ENCODE measurements at regions not wholly inside any gene's neighbourhood (a gene's known extent, or its start where the extent isn't known, plus 50 kb on each side); places are given as distances from the start of the nearest gene placed in this dataset.

DNA sequence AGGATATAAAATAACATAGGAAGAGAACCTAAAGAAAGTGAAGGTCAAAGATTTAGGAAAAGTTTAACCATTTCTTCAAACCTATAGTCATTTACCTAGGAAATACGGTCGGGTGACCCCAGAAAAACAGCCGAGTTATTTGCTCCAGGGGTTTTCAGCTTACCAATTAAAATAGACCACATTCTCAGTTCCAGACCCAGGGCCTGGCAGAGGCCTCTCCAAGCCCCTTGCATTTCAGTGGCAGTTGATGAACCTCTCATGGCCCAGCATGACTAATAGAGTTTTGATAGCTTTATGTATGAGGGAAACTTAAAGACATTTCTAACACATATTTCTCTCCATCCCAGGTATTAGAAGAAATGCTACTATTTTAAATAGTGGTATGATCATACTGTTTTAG is 113.5 kb downstream of the OGFRL1 start:
- no peaks in the 10 kb centered on the region for H3K36me3 Mint-ChIP-seq (ENCODE audit: low read depth)
- no peak overlapping the region for H3K27ac Mint-ChIP-seq
- Histone ChIP-seq H3K27me3 (ENCODE audit: control insufficient read depth, insufficient read depth, low read length, poor library complexity, severe bottlenecking) (no peaks in the 10 kb centered on the region), H3K9me3 (ENCODE audit: control insufficient read depth, low read length) (no peaks in the 10 kb centered on the region), H3K4me3 (ENCODE audit: low read length) (no peak overlapping the region), H3K9ac (ENCODE audit: extremely low read depth, low read length, poor library complexity, severe bottlenecking) (no peak overlapping the region), H3K36me3 (ENCODE audit: control insufficient read depth, insufficient read depth, low read length) (no peaks in the 10 kb centered on the region), H3K27ac (ENCODE audit: low read depth, low read length) (no peak overlapping the region), H3K4me1 (ENCODE audit: control insufficient read depth, insufficient read depth, low read length) (peaks cover 6% of the 10 kb centered on the region)
- H3K4me3 Mint-ChIP-seq = no peak overlapping the region
- peaks cover 39% of the 10 kb centered on the region for H3K4me1 Mint-ChIP-seq
- DNase-seq = no peak
- 80 to 83% methylated on average over 1 to 3 of the region's 3 CpGs for WGBS, 2 experiments (ENCODE audit: insufficient coverage in 1 of 2, insufficient read length in 1 of 2)
- no peak for TF ChIP-seq CTCF (conservative IDR thresholded peaks at IDR 0.05)
- no peaks in the 10 kb centered on the region for H3K27me3 Mint-ChIP-seq (ENCODE audit: insufficient read depth)
- no peaks in the 10 kb centered on the region for H3K9me3 Mint-ChIP-seq

- Mint-ChIP-seq H3K4me3 (no peak overlapping the region), H3K9me3 (no peaks in the 10 kb centered on the region), H3K4me1 (peaks cover 48% of the 10 kb centered on the region), H3K36me3 (ENCODE audit: low read depth) (no peaks in the 10 kb centered on the region), H3K27ac (no peak overlapping the region), H3K27me3 (ENCODE audit: insufficient read depth) (no peaks in the 10 kb centered on the region)
- no peak overlapping the region for H3K4me3 ChIP-seq (ENCODE audit: low read length)
- H3K4me1 ChIP-seq (ENCODE audit: control insufficient read depth, insufficient read depth, low read length) = peaks cover 6% of the 10 kb centered on the region
- no peak for TF ChIP-seq CTCF (conservative IDR thresholded peaks at IDR 0.05)
- H3K27ac ChIP-seq (ENCODE audit: low read depth, low read length) = peak overlapping the region; percentile 94
- WGBS, 2 experiments (ENCODE audit: insufficient coverage in 1 of 2, insufficient read length in 1 of 2) = 40 to 54% methylated on average over 7 to 8 of the region's 9 CpGs
- no peaks in the 10 kb centered on the region for H3K9me3 ChIP-seq (ENCODE audit: control insufficient read depth, low read length)
- peak; percentile 60 for DNase-seq
- H3K27me3 ChIP-seq (ENCODE audit: control insufficient read depth, insufficient read depth, low read length, poor library complexity, severe bottlenecking) = no peaks in the 10 kb centered on the region
- no peaks in the 10 kb centered on the region for H3K36me3 ChIP-seq (ENCODE audit: control insufficient read depth, insufficient read depth, low read length)
- no peak overlapping the region for H3K9ac ChIP-seq (ENCODE audit: extremely low read depth, low read length, poor library complexity, severe bottlenecking)
Observed at GRCh38 chr6:71403422-71404134, 115.0 kb downstream of the OGFRL1 start.

GRCh38 chr6:71404145-71404966 is 115.7 kb downstream of the OGFRL1 start:
- no peaks in the 10 kb centered on the region for H3K36me3 Mint-ChIP-seq (ENCODE audit: low read depth)
- H3K4me1 Mint-ChIP-seq = peaks cover 51% of the 10 kb centered on the region
- Histone ChIP-seq H3K9me3 (ENCODE audit: control insufficient read depth, low read length) (no peaks in the 10 kb centered on the region), H3K4me1 (ENCODE audit: control insufficient read depth, insufficient read depth, low read length) (peaks cover 6% of the 10 kb centered on the region), H3K27ac (ENCODE audit: low read depth, low read length) (peak overlapping the region; percentile 94), H3K27me3 (ENCODE audit: control insufficient read depth, insufficient read depth, low read length, poor library complexity, severe bottlenecking) (no peaks in the 10 kb centered on the region), H3K9ac (ENCODE audit: extremely low read depth, low read length, poor library complexity, severe bottlenecking) (peak overlapping the region; percentile 4), H3K4me3 (ENCODE audit: low read length) (no peak overlapping the region), H3K36me3 (ENCODE audit: control insufficient read depth, insufficient read depth, low read length) (no peaks in the 10 kb centered on the region)
- WGBS, 2 experiments (ENCODE audit: insufficient coverage in 1 of 2, insufficient read length in 1 of 2) = 67 to 90% methylated on average over 1 to 2 of the region's 4 CpGs
- no peak overlapping the region for H3K27ac Mint-ChIP-seq
- DNase-seq = no peak
- H3K4me3 Mint-ChIP-seq = no peak overlapping the region
- no peaks in the 10 kb centered on the region for H3K27me3 Mint-ChIP-seq (ENCODE audit: insufficient read depth)
- H3K9me3 Mint-ChIP-seq = no peaks in the 10 kb centered on the region
- TF ChIP-seq CTCF (conservative IDR thresholded peaks at IDR 0.05) = no peak
